GM18508 (cell line): ENCODE measurements at regions not wholly inside any gene's neighbourhood (a gene's known extent, or its start where the extent isn't known, plus 50 kb on each side); places are given as distances from the start of the nearest gene placed in this dataset.
"Not testable (repeated sequence)": the region's sequence is repeated elsewhere in the genome, so short reads cannot be mapped to it uniquely, and the experiment has no call there.

Experiments
- ATAC-seq: cut with Tn5 transposase; IDR thresholded peaks from one replicate; pipeline ENCODE4 v1.9.1; 2021; ENCODE audit warnings: moderate number of reproducible peaks; ENCODE audit not compliant: insufficient read depth, unreplicated experiment

DNA sequence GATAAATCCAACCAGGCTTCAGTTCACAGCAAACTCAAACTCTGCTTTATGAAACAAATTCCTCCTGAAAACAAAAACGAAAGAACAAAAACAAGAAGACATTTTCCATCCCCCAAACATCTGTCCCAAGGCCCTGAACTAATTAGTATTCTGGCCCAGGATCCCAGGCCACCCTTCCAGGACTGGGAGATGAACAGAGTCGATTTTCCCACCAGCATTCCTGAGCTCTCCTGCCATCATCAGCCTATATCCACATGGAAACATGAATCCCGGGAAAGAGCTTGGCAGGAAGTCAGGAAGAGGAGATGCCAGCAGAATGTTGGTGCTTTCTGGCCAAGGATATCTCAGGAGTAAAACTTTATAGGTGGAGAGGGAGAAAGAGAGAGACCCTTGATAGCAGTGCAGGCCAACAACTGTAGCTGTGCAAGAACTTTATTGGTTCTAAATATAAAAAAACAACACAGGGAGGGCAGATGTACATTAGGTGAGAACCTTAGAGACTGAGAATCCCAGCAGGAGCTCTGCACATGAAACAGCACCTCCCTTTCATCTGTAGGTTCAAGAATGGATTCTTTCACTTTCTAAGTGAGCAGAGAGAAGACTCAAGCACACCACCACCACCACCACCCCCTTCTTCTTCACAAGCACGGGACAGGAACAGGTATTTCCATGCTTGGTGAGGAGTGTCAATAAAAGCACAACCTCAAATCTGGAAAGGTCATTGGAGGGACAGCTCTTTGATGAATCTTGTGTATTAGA, 190.7 kb upstream of the TAS2R1 start:
- ATAC-seq = no peak

DNA sequence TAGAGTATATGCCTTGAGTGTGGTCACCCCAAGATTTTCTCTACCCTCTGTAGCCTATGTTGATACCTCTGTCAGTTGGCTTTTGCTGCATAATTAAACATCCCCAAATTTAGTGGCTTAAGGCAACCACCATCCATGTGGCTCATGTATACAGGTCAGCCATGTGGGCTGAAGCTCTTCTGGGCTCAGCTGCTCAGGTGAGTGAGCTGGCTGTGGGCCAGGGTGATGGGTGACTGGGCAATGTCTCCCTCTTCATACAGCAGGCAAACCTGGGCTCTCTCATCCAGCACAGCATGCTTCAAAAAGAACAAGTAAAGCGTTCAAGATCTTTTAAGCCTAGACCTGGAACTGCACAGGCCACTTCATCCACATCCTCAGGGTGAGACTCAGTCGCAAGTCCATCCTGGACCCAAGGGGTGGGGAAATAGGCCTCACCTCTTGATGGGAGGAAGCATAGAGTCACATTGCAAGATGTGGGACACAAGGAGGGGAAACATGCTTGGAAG, 188.2 kb upstream of the TAS2R1 start:
- no peak for ATAC-seq

DNA sequence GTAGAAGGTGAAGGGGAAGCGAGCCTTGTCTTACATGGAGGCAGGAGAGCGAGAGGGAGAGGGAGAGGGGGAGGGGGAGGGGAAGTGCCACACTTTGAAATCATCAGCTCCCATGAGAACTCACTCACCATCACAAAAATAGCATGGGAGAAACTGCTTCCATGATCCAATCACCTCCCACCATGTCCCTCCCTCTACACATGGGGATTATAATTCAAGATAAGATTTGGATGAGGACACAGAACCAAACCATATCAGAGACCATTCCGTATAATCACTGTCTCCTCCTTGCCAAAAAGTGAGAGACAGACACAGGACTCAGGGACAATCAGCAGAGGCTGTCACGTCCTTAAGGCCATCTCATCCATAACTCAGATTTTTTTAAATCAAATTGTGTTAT, 187.7 kb upstream of the TAS2R1 start:
- no peak for ATAC-seq

DNA sequence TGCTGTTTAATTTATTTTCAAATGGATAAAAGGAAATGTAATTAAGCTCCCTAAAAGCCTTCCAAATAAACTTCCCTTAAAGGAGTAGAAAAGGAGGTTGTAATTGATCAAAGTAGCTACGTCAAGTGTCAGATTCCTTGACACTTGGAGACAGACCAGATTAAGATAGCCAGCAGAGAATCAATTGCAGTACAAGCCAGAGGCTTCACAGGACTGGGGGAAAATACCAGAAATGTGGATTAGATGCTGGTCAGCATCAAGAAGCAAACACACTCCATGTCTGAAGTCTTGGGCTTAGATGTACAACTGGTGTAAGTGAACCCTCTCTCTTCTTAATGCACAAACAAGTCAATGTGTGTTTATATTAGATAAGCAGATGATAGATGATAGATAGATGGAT, 184.9 kb upstream of the TAS2R1 start:
- no peak for ATAC-seq

DNA sequence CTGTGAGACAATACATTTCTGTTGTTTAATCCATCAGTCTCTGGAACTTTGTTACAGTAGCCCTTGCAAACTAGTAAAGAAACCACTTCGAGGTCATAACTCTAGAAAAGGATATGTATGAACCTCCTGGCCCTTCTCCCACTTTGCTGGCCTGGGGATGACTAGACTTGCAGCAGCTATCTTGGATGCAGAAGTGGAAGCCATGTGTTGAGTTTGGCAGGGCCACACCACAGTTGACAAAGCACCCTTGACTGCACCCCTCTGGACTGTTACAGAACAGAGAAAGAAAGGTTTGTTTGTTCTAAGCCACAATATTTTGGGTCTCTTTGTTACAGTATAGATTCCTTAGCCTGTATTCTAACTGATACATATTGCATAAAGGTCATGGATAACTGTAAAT, 183.2 kb upstream of the TAS2R1 start:
- ATAC-seq = no peak

DNA sequence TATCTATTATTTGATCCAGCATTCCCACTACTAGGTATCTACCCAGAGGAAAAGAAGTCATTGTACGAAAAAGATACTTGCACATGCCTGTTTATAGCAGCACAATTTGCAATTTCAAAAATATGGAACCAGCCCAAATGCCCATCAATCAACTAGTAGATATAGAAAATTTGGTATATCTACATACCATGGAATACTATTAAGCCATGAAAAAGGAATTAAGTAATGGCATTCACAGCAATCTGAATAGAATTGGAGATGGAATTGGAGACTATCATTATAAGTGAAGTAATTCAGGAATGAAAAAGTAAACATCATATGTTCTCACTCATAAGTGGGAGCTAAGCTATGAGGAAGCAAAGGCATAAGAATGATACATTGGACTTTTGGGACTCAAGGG, 177.2 kb upstream of the TAS2R1 start:
- not testable (repeated sequence) for ATAC-seq

DNA sequence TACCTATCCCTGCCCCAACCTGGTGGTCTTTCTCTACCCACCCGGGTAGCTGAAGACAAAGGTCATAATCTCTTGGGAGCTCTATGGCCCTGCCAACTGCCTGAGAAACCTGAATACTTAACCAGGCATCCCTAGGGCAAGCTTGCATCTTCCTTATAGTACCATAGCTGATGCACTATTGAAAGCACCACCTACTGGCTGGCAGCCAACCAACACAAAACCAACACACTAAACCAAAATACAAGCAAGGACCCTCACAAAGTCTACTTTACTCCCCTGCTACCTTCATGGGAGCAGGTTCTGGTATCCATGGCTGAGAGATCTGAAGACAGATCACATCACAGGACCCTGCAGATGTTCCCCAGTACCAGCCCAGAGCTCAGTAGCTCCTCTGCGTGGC, 171.8 kb upstream of the TAS2R1 start:
- no peak for ATAC-seq

DNA sequence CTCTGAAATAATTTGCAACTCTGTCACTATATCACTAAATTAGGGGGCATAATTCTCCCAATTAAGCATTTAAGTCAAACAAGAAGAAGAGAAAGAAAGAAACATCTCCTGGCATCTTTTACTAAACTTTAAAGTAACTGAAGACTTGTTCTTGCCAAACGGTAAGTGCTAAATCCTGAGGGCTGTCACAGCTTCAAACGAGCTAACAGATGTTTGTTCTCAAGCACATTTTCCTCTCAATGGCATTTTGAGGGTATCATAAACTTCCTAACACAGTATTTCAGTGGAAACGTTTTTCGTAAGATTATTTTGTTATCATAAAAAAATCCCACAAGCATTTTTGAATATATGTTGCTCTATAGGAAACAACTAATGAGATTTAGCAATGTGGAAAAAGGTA, 169.5 kb upstream of the TAS2R1 start:
- no peak for ATAC-seq

DNA sequence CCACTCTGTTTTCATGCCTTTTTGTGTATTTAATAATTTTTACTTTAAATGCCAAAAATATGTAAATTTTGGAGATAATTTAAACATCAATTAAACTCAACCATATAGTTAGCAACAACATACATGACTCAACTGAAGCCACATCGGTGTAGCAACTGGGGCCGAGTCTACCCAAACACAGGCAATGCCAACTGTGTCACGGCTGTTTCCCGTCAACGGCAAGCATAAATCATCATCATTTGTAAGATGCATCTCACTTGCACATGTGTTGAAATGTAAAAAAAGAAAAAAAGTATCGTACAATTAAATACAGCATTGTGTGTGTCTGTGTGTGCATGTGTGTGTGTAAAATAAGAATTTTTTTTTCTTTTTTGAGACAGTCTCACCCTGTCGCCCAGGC, 160.1 kb upstream of the TAS2R1 start:
- ATAC-seq = no peak

DNA sequence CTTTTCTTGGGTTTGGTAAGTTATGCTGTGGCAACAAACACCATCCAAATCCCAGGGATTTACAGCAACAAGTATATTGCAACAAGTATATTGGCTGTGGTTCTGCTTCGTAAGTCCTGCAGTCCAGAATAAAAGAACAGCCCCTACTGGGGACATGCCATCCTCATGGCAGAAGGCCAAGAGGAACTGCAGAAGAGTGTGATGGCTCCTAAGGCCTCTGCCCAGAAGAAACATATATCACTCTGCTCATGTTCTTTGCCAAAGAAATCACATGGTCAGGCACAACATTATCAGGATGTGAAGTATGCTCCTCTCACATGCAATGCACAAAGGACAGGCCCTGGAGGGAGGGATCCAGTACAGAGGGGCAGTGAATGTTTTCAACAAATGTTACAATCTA, 159.6 kb upstream of the TAS2R1 start:
- no peak for ATAC-seq

DNA sequence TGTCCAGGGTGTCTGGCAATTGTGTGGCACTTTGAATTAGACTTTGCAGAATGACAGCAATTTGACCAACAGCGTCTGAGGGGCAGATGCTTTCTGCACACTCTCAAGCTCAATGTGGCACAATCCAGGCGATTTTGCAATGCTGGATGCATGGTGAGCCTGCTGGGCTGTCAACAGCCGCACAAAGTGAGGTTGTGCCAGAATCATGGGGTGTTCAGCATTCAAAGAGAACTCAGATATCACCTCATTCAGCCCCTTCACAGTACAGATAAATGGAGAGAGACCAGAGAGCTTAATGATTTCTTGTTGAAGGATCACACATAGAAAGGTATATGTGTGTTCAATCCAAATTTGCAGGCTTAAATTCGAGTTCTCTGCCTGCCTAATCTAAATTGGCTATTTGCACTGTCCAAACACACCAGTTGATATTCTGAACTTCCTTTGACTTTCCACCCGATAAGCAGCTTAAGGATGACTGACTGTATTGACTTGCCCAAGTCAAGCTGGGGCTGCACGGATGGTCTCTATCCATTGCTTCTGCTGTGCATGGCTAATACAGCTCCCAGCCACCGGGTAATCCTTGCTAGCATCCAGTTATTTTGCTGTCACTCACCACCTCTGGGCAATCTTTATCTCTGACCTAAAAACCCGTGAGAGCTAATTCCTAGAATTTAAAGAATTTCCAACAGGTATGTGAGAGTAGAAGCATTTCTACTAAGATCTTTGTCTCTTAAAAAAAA, 157.9 kb upstream of the TAS2R1 start:
- no peak for ATAC-seq

DNA sequence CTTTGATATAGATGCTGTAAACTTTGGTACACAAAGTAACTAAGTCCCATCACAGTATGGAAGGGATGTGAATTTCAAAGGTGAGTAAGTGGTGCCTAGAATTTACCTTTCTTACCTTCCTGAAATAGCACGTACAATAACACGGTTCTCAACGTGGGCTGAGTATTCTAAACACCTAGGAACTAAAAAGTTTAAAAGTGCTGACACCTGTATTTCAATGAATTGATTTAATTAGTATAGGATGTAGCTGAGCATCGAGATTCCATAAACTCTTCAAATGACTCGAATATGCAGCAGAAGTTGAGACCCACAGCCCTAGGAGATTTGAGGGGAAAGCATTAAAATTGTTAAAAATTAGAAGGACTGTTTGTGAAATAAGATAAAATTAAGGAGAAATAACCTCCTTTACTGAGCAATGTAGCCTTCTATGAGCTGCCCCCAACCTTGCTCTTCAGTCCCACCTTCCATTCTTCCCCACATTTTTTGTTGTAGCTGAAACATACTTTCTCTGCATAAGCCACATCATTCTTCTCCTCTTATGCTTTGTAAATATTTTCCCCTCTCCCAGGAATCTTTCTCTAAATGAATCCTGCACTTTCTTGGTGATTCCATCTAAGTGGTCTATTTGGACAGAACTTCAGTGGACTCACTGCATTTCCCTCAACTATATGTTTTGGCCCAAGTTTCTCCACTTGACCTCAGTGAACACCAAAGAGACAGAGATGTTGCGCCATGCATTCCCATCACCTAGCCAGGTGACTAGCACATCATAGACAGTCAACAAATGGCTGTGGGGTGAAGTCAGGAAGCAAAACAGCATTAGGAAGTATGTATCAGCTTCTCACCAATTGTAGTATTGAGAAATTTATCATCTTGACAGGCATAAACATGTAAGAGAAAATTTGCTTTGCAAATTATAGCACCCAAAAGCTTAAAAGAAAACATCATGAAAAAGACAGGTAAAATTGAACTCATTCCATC, 156.5 kb upstream of the TAS2R1 start:
- no peak for ATAC-seq

DNA sequence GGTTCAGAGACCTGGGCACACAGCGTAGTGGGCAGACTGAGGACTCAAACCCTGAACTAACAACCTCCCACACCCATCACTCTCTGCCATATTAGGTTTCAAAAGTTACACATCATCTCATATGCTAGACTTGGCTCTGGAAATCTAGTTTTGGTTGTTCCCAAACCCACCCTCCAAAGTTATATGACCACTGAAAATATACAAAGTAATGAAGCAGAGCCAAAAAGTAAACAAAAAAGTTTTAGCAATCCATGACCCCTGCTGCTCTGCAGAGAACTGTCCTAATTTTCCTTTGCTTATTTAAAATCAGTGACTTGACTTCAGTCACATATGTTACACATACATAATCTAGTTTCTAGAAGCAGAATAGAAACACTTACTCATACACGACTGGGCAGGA, 155.6 kb upstream of the TAS2R1 start:
- ATAC-seq = no peak

DNA sequence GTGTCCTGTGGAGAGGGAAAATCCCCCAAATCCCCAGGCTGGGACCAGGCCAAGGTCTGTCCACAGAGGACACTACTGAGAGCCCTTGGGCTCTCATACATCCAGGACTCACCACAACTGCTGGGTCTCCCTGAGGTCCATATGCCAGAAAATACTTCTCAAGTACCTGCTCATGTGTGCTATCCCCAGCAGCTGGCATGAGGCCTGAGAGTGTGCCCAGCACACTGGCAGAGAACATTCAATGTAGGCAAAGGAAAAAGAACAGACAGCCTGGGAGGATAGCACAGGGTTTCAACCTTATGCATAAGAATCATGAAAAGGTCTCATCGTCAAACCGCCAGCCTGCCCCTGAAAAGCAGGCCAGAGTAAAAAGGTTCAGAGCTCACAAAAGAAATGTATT, 154.1 kb upstream of the TAS2R1 start:
- no peak for ATAC-seq

DNA sequence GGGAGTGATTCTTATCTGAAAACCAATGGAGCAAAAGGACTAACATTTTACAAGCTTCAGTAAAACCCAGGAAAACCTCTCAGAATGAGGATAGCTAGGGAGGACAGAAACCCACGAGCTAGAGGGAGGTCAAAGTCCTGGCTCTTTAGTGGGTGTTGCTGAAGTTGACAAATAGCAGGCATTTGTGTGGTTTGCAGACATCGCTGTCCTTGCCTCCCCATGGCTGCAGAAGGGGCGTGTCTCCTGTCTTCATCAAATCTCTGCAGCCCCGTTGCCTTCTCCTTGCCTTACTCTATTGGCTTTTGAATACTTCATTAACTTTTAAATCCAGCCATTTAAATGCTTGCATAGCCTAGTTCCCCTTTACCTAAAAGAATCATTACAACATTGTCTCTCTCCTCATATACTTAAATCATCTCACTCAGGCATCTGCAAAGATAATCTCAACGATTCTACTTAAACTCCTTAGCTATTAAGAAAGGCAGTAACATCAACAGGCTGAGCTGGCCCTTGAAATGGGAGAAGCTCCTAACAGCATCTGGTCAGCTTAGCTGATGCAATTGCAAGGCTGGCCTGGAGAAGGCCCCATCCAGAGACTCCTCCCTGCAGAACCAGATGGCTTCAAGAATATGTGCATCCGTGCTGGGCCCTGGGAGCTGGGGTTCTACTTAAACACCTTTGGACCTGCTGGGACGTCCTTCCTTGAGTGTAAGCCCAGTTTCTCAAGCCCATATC, 152.8 kb upstream of the TAS2R1 start:
- no peak for ATAC-seq

DNA sequence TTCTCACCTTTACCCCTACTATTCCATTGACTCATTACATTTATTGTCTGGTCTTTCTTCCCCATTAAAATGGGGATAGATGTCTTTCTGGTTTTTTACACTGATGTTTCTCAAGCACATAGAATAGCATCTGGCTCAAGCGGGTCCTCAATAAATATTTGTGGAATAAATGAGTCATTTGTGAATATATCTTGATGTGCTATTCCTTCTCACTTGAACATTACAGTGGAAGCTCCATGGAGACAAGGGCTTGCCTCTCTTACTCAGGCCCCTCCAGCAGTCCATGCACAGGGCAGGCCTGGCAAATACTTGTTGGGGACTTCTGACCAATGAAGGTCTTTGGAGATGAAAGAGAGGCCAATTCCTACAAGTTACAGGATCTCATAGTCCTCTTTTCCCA, 151.7 kb upstream of the TAS2R1 start:
- ATAC-seq = no peak

DNA sequence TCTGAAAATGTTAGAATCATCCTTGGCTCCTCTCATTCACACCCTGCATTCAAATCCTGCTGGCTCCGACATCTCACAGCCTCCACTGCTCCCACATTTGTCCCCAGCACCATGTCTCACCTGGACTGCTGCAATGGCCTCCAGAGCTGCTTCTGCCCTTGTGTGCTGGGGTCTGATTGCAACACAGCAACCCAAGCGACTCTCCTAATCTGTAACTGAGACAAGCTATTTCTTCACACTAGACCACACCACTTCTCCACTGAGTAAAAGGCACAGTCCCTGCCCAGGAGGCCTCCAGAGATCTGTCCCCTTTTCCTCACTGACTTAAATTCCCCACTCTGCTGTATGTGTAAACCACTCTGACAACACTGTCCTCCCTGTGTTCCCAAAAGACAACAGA, 151.1 kb upstream of the TAS2R1 start:
- no peak for ATAC-seq

DNA sequence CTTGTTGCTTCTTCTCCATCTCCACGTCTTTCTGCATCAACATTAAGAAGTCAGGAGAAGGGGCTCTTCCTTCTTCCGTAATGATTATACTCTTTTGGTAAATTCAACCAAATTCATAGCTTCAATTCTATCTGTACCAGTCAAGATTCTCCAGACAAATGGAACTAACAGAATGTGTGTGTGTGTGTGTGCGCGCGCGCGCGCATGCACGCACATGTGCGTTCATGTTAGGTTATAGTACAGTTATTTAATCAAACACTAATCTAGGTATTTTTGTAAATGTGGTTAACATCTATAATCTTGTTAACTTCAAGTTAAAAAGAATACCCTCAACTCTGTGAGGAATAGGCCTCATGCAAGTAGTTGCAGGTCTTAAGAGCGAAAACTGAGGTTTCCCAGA, 150.3 kb upstream of the TAS2R1 start:
- no peak for ATAC-seq

DNA sequence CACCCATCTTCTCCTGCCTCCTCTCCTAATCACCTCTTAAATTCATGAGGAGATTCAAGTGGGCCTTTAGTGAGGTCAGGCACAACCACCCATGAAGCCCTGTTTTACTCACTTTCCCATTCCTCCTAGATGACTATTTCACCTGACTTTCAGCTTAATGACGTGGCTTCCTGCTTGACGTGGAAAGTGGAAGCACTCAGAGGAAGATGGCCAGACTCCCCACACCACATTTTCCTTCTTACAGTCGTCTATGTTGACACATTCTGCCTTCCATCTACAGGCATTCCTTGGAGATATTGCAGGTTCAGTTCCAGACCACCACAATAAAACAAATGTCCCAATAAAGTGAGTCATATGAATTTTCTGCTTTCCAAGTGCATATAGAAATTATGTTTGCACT, 146.4 kb upstream of the TAS2R1 start:
- ATAC-seq = no peak

DNA sequence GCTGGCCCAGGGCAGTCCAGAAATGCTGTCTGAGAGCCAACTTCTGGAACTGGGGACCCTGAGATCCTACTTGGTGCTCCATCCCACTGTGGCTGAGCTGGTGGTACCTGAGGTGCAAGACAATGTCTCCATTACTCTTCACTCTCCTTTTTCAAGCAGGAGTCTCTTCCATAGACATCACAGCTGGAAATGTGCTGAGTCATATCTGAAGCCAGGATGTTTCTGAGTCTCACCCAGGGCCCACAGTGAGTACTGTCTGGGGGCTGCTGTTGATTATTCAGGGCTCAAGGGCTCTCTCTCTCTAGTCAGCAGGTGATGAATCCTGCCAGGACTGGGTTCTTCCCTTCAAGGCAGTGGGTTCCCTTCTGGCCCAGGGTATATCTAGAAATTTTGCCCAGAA, 145.2 kb upstream of the TAS2R1 start:
- no peak for ATAC-seq
